CD4-positive, alpha-beta T cell treated with Interleukin-10 for 1 hour (primary cell): ENCODE measurements at regions not wholly inside any gene's neighbourhood (a gene's known extent, or its start where the extent isn't known, plus 50 kb on each side); places are given as distances from the start of the nearest gene placed in this dataset.

Source experiments
- DNase-seq: peaks from one replicate; pipeline ENCODE4 v3.0.0-alpha.2; 2020

DNA sequence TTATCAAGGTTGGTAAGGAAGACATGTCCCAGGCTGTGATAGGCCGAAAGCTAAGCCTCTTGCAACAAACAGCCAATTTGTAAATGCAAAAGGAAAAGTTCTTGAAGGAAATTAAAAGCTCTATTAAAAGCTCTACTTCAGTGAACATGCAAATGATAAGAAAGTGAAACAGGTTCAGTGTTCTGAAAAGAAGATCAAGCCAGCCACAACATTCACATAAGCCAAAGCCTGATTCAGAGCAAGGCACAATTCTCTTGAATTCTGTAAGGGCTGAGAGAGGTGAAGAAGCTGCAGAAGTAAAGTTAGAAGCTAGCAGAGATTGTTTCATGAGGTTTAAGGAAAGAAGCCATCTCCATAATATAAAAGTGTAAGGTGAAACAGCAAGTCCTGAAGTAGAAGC lies 1259.5 kb upstream of the PIK3C3 start:
- no peak for DNase-seq

DNA sequence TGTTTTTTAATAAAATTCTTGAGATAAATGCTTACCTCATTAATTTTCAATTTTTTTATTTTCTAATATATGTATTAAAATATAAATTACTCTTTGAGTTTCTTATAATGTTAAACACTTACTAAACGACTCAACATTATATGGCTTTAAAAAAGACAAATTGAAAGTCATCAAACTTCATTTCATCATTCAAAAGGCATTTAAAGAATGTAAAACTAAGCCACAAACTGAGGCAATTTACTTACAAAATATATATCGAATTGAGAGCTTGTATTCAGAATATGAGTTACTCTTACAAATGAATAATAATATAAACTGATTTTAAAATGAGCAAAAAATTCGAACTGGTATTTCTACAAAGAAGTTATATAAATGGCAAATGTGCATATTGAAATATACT lies 1262.2 kb upstream of the PIK3C3 start:
- no peak for DNase-seq

DNA sequence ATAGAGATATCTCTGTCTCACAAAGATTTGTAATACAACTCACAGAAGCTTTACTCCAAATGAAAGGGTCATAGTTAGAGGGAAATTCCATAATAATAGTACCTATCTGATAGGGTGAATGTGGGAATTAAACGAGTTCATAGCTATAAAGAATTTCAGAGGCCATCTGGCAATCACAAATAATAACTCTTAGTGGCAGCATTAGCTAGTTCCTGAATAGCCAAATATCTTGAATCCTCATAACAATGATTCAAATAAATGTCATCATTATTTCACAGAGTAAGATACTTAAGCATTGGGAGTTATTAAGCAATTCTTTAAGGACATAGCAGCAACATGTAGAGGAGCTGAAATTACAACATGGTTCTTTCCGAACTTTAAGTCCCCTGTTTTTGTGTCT lies 1265.0 kb upstream of the PIK3C3 start:
- DNase-seq, result no peak

DNA sequence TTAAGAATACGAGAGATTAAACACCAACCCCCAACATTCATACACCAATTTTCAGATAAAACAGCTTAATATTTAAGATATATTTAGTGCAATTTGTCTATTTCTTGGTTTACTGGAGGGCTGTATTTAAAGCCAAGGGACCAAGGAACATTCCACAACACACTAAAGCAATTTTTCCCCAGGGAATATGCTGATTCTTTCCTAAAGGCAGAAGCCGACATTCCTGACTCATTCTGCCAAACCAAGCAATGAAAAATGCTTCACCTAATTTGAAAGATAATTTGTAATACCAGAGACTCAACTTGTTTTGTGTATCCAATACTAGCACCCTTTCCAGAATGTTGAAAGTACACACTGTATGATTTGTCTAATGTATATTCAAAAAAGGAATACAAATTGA lies 1267.6 kb upstream of the PIK3C3 start:
- no peak for DNase-seq

DNA sequence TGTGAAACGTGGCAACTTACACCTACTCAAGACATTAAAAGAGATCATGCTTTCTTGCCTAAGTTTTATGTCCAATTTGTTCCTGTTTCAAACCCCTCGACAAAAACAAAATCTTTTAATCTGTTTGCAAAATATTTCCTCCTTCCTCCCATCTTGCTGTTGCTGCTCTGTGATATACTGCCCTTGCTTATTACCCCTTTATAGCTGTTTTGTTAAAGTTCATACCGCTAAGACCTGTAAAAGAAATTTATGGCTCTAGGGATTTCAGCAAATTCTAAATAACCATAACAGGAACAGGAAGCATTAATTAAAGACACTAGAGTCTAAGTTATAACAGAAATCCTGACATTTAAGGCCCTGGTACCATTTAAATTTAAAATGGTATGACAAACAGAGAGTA lies 1268.2 kb upstream of the PIK3C3 start:
- DNase-seq, result no peak

DNA sequence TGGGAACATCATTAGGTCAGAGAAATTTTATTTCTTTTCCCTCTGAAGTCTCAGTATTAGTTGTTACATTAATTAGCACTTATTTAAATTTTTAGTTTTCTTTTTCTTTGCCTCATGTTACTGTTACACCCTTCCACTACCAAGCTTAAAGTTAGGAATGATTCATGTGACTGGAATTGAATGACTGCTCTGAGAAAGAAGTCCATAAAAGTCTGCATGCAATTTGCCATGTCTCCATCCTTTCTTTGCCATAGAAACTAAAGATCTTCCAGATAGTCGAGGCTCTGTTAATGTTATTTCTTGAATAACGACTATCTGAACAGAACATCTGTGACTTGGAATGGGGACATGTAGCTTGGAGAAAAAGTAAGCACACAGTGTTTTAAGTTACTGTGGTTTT lies 1269.8 kb upstream of the PIK3C3 start:
- DNase-seq, result no peak

DNA sequence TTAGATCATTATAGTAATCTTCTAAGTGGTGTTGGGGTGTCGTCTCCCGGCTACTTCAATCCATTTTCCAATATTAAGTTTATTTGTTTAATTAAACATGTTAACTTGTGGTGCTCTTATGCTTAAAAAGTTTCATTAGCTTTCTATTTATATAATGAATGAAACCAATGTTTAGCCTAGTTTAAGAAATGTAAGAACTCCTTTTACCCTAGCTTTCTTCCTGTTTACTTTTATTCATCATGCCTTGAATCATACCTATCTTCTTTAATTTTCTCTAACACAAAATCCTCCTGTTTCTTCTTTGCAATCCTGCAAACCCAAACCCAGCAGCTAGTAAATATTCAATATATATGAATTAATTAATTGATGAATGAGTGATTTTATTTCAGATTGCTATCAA lies 1276.7 kb upstream of the PIK3C3 start:
- DNase-seq, result no peak

DNA sequence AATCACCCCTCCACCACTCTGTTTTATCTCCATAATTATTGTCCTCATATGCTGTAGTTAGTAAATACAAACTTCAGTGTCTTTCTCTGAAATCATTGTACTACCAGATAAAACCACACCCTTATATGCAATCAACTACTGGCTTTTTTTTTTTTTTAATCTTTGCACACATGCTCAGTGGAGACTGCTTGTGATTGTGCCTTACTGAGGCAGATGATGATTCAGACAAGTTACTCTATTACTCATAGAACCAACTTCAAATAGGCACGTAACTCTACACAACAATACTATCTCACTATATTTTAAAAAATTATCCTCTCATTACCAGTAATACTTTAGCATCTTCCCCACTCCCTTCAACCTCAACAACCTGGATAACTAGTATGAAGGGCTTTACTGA lies 1278.4 kb upstream of the PIK3C3 start:
- no peak for DNase-seq

DNA sequence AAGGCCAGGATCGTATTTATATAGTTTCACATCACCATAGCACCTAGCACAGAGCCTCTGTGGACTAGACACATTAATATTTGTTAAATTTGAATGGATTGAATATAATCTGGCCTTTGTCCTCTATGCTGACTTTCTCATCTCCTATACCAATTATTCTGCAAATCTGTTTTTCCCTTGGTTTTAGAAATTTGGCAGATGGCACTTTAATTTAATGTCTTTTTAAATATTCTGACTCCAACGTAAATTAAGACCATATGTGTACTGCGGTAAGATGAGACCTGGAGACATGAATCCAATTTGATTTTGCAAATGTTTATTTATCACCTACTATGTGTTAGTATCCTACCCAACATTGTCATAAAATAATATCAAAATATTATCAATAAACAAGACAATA lies 1281.9 kb upstream of the PIK3C3 start:
- no peak for DNase-seq

DNA sequence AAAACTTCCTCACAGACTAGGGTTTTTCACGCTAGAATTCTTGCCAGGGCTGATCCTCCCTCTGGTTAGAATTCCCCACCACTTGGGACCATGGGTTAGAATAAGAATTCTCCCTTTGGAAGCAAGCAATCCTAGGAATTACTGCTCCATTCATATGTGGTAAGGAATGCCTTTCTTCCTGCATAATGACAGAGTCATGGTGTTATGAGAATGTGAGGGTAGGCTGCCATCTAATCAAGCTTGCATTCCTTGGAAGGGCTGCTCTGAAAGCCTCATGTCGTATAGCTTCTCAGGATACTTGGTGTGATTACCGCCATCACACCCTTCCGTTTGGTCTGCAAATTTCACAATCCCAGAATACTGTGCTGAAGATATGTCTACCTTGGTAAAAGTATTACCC lies 1282.4 kb upstream of the PIK3C3 start:
- no peak for DNase-seq

DNA sequence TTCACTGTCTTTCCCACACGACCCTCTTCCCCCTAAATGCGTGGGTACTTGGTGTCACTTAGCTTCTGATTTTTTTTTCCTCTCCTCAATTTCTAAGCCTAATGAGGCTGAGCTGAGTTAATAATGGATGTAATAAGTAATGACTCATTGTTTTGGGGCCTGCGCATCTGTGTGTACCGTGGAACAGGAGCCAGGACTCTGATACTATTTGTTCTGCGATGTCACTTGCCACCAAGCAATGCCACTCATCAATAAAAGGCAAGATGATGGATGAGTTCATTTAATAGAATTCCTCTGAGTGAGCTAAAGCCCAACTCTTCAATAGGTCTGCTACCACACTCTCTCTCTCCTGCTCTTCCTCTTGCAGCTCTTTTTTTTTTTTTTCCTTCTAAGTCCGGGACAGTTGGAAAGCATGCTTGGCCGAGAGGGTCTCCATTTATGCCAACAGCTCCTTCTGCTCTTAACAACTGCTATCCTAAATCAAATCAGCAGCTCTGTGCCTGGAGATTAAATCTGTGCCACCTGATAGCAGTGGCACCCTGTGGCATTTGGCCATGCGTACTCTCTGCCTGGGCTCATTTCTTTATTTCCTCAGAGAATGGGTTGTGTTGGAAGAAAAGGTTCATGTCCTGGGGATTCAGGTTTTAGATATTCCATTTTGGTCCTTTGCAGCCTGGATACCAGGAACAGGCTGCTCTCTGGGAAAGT lies 1284.2 kb upstream of the PIK3C3 start:
- no peak for DNase-seq

DNA sequence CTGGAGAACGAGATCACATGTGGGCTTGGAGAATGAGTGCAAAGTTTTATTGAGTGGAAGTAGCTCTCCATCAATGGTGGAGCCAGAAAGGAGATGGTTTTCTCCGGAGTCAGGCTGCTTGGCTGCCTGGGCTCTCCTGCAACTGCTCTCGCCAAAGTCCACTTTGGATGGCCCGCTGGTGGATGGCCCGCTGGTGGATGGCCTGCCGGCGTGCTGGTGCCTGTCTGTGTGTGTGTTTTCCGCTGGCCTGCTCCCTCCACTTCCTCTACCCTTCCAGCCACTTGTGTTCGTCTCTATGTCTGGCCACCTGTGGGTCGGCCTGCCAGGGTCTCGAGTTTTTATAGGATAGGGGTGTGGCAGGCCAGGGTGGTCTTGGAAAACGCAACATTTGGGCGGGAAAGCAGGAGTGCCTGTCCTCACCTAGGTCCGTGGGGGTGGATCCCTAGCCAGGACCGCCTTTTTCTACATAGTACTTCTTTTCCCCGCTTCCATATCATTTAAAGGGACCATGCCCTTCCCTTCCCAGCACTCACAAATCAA lies 1292.1 kb upstream of the PIK3C3 start:
- DNase-seq, result no peak

DNA sequence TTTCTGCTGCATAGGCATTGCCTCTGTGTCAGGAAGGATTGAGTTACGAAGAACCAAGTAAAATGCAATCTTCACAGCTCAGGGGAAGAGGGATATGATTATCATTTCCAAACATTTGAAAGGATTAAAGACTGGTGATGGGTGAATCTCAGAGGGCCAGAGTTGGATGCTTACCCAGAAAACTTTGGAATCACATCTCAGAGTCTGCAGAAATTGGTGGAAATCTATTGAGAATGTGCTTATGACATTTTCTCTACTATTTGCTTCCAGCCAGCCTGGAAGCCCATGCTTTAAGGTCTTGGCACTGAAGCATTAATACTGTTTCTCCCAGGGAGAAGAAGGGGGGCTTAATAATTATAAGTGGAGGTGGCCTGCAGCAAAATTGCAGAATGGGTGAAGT lies 1301.4 kb upstream of the PIK3C3 start:
- no peak for DNase-seq

DNA sequence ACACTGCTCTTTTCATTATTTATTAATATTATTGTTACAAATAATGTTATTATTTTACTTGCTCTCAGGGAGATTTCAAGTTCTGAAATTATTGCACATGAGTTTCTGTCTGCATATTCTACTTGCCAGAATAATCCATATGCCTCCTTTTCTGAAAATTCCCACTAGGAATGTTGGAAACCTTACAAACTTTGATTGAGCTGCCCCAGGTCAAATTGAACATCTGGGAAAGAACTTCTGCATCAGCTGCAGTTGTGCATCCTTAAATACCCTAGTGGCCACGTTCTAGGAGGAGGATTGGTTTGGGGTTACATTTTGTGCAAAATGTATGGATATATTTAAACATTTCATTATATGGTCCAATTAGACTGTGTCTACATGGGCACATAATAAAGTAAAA lies 1302.7 kb upstream of the PIK3C3 start:
- DNase-seq, result no peak

DNA sequence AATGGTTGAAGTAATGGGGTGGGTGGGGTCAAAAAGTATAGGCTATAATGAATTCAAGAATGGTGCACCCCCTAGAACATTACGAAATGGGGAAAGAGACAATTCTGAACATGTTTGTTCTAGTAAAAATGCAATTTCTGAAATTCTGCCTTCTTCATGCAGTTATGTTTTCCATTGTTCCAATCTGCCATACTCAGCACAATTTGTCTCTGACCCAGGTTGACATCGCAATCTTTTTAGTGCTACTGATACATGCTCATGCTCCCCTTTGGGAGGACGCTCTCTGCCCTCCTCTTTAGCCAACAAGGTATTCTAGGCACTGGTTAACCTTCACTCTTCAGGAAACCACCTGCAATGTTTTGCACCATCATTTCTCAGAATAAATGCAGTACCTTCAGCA lies 1303.9 kb upstream of the PIK3C3 start:
- DNase-seq, result no peak

DNA sequence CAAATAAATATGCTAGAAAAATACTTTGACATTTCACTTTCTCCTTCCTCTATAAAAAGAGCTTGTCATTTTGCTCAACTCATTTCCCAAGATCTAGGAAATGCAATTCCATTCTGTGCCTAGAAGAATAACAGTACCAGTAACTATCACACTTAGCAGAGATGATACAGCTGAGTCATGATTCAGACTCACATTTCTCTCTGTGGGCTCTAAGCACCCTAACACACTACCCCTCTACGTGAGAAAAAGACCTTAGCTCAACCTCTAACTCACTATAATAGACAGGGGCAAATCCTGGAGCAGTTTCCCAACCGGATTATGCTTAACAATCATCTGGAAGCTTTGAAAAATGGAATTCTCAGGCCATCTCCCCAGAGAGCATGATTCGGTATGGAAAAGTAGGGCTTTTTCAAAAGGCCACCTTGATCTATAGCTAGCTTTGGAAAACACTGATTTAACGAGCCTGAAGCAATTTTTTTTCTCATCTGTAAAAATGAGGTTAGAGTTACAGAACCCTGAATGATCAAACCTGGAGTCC lies 1312.3 kb upstream of the PIK3C3 start:
- no peak for DNase-seq

DNA sequence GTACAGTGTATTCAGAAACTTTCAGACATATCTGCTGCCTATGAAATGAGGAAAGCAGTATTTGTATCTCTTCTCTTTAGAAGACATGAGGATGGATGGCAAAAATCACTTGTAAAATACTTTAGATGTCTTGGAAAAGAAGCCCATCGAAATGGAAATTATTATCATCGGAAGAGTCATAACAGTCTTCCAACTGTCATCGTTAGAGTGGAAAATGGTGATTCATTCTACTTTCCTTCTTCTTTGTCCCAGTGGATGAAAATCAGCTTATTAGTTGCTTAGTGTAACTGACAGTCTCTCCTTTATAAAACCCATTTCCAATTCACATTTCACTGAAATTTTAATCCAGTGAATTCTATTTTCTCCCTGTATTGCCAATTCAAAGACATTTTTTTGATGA lies 1323.7 kb upstream of the PIK3C3 start:
- no peak for DNase-seq

DNA sequence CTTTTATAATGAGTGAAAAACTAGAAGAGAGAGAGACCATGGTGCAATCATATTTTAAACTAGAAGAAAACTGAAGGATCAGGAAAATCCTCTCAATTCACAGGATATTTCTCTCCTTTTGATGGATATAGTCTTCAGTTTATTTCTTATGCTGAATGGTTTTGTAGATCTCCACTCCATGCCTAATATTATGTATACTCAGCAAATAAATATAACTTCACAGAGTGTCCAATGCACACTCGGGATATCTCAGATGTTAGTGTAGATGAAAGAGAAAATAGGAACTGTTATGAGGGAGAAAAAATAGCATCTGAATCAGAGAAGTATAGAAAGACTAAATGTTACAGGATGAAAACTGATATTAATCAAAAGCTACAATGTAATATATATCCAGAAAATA lies 1324.5 kb upstream of the PIK3C3 start:
- no peak for DNase-seq

DNA sequence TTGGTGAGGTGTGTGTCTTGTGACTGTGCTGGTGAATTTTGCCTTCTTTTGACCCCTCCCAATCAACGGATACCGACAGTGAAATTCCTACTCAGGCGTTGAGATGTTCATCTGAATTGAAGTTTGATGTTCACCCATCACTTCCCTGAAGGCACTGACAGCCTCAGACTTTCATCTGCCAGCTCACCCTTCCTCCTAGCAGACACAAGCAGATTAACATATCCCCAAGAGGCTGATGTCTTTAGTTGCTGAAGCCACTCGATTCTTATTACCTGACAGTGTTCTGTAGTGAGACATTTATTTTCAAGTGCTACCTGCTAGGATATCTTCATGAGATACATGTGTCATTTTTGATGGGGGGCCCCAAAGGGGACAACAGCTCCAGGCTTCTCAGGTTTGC lies 1330.1 kb upstream of the PIK3C3 start:
- no peak for DNase-seq

DNA sequence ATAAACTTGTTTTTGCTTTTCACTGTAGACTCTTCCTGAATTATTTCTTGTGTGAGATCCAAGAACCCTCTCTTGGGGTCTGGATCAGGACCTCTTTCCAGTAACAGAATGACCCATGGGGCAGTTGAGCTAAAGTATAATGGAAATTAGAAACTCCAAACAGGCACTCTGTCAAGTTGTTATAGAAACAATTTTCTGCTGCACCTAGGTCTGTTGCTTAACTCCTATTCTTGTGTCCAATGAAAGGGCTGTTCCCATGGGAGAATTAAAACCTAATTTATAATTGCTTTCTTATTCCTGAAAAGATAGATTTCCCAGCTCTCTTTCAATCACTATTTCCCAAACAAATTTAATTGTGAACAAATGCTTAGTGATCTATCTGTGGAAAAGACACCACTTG lies 1341.3 kb upstream of the PIK3C3 start:
- no peak for DNase-seq

DNA sequence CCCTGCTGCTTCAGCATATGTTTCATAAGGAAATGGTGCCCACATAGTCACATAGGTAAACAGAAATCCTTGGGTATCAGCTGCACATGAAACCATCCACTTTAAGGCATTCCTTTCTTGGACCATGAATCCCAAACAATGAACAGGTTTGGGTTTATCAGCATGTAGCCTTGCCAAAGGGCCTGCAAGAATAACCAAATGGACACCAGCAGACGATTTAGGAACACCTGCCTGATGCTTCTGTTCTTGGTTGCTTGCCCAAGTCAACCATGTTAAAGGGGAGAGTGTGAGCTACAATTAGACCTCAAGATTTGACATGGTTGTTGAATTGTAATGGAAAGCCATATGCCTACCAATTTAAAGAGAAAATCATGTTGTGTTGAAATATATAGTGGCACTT lies 1342.7 kb upstream of the PIK3C3 start:
- DNase-seq, result no peak

DNA sequence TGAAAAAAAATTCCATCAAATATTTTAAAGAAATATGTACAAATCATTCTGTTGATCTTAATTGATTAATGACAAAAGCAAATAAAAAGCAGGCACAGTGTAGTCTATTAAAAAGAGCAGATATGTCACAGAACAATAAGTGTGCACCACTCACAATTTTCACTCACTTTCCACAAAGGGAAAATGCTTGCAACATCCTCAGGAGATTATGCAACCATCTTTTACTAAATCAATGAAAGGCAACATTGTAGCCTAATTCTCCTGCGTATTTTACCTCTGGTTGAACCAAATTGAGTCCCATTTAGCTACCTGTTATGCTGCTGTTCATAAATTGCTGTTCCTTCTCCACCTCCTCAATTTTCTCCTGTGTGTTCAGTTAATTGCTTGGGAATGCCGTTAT lies 1346.8 kb upstream of the PIK3C3 start:
- no peak for DNase-seq

DNA sequence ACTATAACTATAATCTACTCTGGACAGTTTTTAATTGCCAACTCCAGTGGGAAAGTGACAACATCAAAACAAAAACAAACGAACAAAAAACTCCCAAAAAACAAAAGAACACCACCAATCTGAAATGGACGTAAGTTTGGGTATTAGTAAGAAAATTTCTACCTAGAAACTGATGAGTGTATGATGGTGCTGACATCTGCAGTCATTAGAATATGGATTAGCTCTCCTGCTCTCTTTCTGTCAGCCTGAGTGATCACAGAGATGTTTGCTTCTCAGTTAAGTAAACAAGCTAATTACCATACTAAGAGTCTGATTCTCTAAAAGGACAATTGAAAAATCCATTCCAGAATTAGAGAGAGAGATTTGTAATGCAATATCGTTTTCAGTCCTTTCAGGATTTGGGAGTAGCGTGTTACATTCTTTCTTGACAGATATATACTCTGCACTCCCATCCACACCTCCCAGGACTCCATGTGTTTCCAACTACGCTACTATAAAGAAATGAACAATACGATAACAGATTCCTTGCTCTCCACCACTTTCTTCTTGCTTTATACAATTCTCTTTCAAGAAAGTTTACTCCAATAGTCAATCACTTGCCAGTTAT lies 1347.4 kb upstream of the PIK3C3 start:
- no peak for DNase-seq

DNA sequence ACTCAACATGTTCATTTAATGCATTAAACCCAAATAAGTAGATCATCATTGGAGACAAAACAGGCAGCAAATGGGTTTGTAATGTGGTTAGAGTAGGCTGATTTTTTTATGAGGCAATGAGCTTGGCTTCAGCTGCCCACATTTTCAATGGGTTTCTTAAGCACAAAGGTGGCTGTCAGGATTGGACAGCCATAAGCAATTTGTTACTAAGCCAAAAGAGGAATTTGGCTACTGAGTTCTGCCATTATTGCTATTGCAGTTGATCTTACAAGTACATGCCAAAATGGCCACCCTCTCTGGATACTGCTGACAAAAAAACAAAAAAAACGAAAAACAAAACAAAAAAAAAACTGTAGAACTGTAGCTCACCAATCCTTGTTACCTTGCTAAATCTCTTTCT lies 1348.0 kb upstream of the PIK3C3 start:
- no peak for DNase-seq

DNA sequence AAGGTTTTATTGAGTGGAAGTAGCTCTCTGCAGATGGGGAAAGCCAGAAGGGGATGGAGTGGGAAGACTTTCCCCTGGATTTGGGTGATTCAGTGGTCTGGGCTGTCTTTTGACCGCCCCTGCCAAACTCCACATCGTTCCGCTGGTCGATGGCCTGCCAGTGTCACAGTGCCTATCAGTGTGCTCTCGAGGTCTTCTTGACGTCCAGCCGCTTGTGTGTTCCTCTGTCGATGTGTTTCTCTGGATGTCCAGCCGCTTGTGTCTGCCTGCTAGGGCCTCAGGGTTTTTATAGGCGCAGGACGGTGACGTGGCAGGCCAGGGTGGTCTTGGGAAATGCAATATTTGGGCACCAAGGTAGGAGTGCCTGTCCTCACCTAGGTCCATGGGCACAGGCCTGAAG lies 1371.4 kb upstream of the PIK3C3 start:
- DNase-seq, result no peak
